ENCODE measurements at regions not wholly inside any gene's neighbourhood (a gene's known extent, or its start where the extent isn't known, plus 50 kb on each side); places are given as distances from the start of the nearest gene placed in this dataset.

DNA sequence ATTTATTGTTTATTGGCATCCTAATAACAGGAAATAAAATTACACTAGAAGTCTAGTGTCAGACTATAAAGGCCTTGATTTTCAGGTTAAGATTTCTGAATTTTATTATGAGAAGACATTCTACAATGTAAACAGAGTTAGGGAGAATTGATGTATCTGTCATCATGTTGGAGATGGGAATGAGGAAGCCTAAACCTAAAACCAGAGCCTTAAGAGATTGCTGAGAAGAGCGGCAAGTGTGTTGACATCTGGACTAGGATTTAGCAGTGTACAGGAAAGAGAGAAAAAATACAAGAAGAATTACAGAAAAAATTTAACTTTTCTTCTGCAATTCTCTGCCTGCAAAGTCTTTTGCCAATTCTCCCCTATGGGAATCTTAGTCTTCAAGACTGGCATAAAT lies 525.5 kb downstream of the NR2F1-AS1 start:
- no peak overlapping the region for H3K4me3 ChIP-seq (ENCODE audit: low read depth, low read length, poor library complexity, severe bottlenecking)
- no peak overlapping the region for H3K27ac ChIP-seq (ENCODE audit: low read depth, low read length, poor library complexity, severe bottlenecking)
- H3K79me2 ChIP-seq (ENCODE audit: insufficient read depth, low read length): no peaks in the 10 kb centered on the region
- H3K9me3 ChIP-seq (ENCODE audit: low read length): no peaks in the 10 kb centered on the region
- H3K4me2 ChIP-seq (ENCODE audit: low read length): no peak overlapping the region
- H3K9ac ChIP-seq (ENCODE audit: low read length): no peak overlapping the region
- no peaks in the 10 kb centered on the region for H3F3A ChIP-seq (ENCODE audit: insufficient read depth, low read length)
- H3K36me3 ChIP-seq (ENCODE audit: insufficient read depth, low read length): no peaks in the 10 kb centered on the region
- H3K27me3 ChIP-seq (ENCODE audit: insufficient read depth, low read length): no peaks in the 10 kb centered on the region
- no peaks in the 10 kb centered on the region for H3K4me1 ChIP-seq (ENCODE audit: insufficient read depth, low read length, severe bottlenecking)
- H2AFZ ChIP-seq (ENCODE audit: low read length): no peak overlapping the region
- no peaks in the 10 kb centered on the region for H3K9me2 ChIP-seq (ENCODE audit: low read depth, low read length)
- TF ChIP-seq CTCF (IDR thresholded peaks at IDR 0.05; ENCODE audit: low read length): no peak
- TF ChIP-seq EZH2 (IDR thresholded peaks at IDR 0.05; ENCODE audit: borderline replicate concordance, low read length): no peak
- no peaks in the 10 kb centered on the region for H4K20me1 ChIP-seq (ENCODE audit: insufficient read depth, low read length)

DNA sequence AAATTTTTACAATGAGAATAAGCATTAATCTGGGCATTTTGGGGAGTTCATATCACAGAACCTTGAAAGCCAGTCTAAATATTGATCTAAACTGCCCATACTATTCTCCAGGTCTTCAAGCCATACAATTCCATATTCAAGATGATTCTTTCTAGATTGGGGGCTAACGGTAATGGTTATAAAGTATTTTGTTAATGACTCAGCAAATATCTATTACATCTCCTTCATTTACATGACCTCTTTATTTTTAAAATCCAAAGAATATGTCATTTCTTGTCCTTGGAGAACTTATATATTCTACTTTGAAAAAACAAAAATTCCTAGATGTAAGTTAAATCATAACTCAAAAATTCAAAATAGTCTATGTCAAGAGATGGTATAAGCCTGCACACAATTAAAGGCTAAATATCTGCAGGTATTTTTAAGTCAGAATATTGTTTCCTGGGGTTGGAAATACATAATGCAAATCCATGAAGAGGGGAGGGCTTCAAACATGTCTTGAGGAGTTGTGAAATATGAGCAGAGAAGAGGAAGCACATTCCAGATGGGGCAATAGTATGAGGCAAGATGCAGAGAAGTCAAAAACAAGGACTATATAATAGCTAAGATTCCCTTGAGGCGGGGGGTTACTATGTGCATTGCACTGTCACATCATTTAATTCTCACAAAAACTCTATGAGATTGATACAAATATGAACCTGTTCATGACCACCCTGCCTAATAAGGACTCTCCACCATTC lies 526.4 kb downstream of the NR2F1-AS1 start:
- Histone ChIP-seq H3K9ac (ENCODE audit: low read length) (no peak overlapping the region), H3K4me3 (ENCODE audit: low read depth, low read length, poor library complexity, severe bottlenecking) (no peak overlapping the region), H2AFZ (ENCODE audit: low read length) (no peak overlapping the region), H3K4me1 (ENCODE audit: insufficient read depth, low read length, severe bottlenecking) (no peaks in the 10 kb centered on the region), H3K27ac (ENCODE audit: low read depth, low read length, poor library complexity, severe bottlenecking) (no peak overlapping the region), H3F3A (ENCODE audit: insufficient read depth, low read length) (no peaks in the 10 kb centered on the region), H3K4me2 (ENCODE audit: low read length) (no peak overlapping the region), H3K9me2 (ENCODE audit: low read depth, low read length) (no peaks in the 10 kb centered on the region), H4K20me1 (ENCODE audit: insufficient read depth, low read length) (no peaks in the 10 kb centered on the region), H3K9me3 (ENCODE audit: low read length) (no peaks in the 10 kb centered on the region), H3K79me2 (ENCODE audit: insufficient read depth, low read length) (no peaks in the 10 kb centered on the region), H3K36me3 (ENCODE audit: insufficient read depth, low read length) (no peaks in the 10 kb centered on the region), H3K27me3 (ENCODE audit: insufficient read depth, low read length) (no peaks in the 10 kb centered on the region)
- no peak for TF ChIP-seq CTCF (IDR thresholded peaks at IDR 0.05; ENCODE audit: low read length)
- TF ChIP-seq EZH2 (IDR thresholded peaks at IDR 0.05; ENCODE audit: borderline replicate concordance, low read length): no peak

GRCh38 chr5:93053825-93054224 lies 527.2 kb downstream of the NR2F1-AS1 start:
- Histone ChIP-seq H2AFZ (ENCODE audit: low read length) (no peak overlapping the region), H3K27ac (ENCODE audit: low read depth, low read length, poor library complexity, severe bottlenecking) (no peak overlapping the region), H3F3A (ENCODE audit: insufficient read depth, low read length) (no peaks in the 10 kb centered on the region), H3K36me3 (ENCODE audit: insufficient read depth, low read length) (no peaks in the 10 kb centered on the region), H3K79me2 (ENCODE audit: insufficient read depth, low read length) (no peaks in the 10 kb centered on the region), H4K20me1 (ENCODE audit: insufficient read depth, low read length) (no peaks in the 10 kb centered on the region), H3K9me3 (ENCODE audit: low read length) (no peaks in the 10 kb centered on the region), H3K9me2 (ENCODE audit: low read depth, low read length) (no peaks in the 10 kb centered on the region), H3K9ac (ENCODE audit: low read length) (no peak overlapping the region), H3K4me1 (ENCODE audit: insufficient read depth, low read length, severe bottlenecking) (no peaks in the 10 kb centered on the region), H3K4me3 (ENCODE audit: low read depth, low read length, poor library complexity, severe bottlenecking) (no peak overlapping the region), H3K4me2 (ENCODE audit: low read length) (no peak overlapping the region), H3K27me3 (ENCODE audit: insufficient read depth, low read length) (no peaks in the 10 kb centered on the region)
- TF ChIP-seq CTCF (IDR thresholded peaks at IDR 0.05; ENCODE audit: low read length): no peak
- TF ChIP-seq EZH2 (IDR thresholded peaks at IDR 0.05; ENCODE audit: borderline replicate concordance, low read length): no peak

All from OCI-LY1 (cell line).